ENCODE measurements at regions not wholly inside any gene's neighbourhood (a gene's known extent, or its start where the extent isn't known, plus 50 kb on each side); places are given as distances from the start of the nearest gene placed in this dataset.
A peak's percentile ranks its signal among the peaks of the same experiment; 100 is the strongest.

GRCh38 chr1:116316373-116316772 is 56.7 kb upstream of the ATP1A1 start (continued):
- no peak for TF ChIP-seq E2F1 (CRISPR knock-in tag; IDR thresholded peaks at IDR 0.05)
- TF ChIP-seq MXD4 (CRISPR knock-in tag; IDR thresholded peaks at IDR 0.05): no peak
- TF ChIP-seq SMC3 (IDR thresholded peaks at IDR 0.05; ENCODE audit: low read length): no peak
- TF ChIP-seq, protein P1, sequence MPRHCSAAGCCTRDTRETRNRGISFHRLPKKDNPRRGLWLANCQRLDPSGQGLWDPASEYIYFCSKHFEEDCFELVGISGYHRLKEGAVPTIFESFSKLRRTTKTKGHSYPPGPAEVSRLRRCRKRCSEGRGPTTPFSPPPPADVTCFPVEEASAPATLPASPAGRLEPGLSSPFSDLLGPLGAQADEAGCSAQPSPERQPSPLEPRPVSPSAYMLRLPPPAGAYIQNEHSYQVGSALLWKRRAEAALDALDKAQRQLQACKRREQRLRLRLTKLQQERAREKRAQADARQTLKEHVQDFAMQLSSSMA (CRISPR knock-in tag; IDR thresholded peaks at IDR 0.05): no peak
- TF ChIP-seq ZNF44 (CRISPR knock-in tag; IDR thresholded peaks at IDR 0.05): no peak
- peak; percentile 35; the same call in 1 of the 2 replicates for TF ChIP-seq ZFY (CRISPR knock-in tag; IDR thresholded peaks at IDR 0.05)
- no peak for TF ChIP-seq DMAP1 (CRISPR knock-in tag; IDR thresholded peaks at IDR 0.05)
- TF ChIP-seq ZFP37 (CRISPR knock-in tag; IDR thresholded peaks at IDR 0.05; ENCODE audit: borderline replicate concordance): no peak
- TF ChIP-seq NBN (conservative IDR thresholded peaks at IDR 0.05): no peak
- no peak for TF ChIP-seq DDIT3 (CRISPR knock-in tag; IDR thresholded peaks at IDR 0.05)
- TF ChIP-seq ZFX (CRISPR knock-in tag; IDR thresholded peaks at IDR 0.05; ENCODE audit: low read depth): peak; percentile 63
- no peak for TF ChIP-seq SMARCE1 (IDR thresholded peaks at IDR 0.05; ENCODE audit: borderline replicate concordance)
- TF ChIP-seq GABPA (IDR thresholded peaks at IDR 0.05; ENCODE audit: low read depth, low read length): no peak
- TF ChIP-seq GABPA (CRISPR knock-in tag; IDR thresholded peaks at IDR 0.05; ENCODE audit: low read depth): no peak
- TF ChIP-seq ZNF652 (CRISPR knock-in tag; IDR thresholded peaks at IDR 0.05; ENCODE audit: borderline replicate concordance, low read depth): no peak
- no peak for TF ChIP-seq PATZ1 (CRISPR knock-in tag; IDR thresholded peaks at IDR 0.05)
- no peak for TF ChIP-seq ARID2 (CRISPR knock-in tag; IDR thresholded peaks at IDR 0.05; ENCODE audit: borderline replicate concordance)
- TF ChIP-seq ZNF124 (CRISPR knock-in tag; IDR thresholded peaks at IDR 0.05): no peak
- TF ChIP-seq MED13 (CRISPR knock-in tag; IDR thresholded peaks at IDR 0.05): no peak
- no peak for TF ChIP-seq ELF4 (CRISPR knock-in tag; IDR thresholded peaks at IDR 0.05; ENCODE audit: borderline replicate concordance)
- no peak for TF ChIP-seq ZNF383 (CRISPR knock-in tag; IDR thresholded peaks at IDR 0.05; ENCODE audit: borderline replicate concordance)
- no peak for TF ChIP-seq REXO4 (CRISPR knock-in tag; IDR thresholded peaks at IDR 0.05; ENCODE audit: borderline replicate concordance)
- TF ChIP-seq ZNF235 (CRISPR knock-in tag; IDR thresholded peaks at IDR 0.05; ENCODE audit: borderline replicate concordance): no peak
- no peak for TF ChIP-seq RNF2 (conservative IDR thresholded peaks at IDR 0.05; ENCODE audit: low read depth)
- TF ChIP-seq ARNT (IDR thresholded peaks at IDR 0.05): no peak
- no peak for TF ChIP-seq ZNF788 (CRISPR knock-in tag; IDR thresholded peaks at IDR 0.05; ENCODE audit: borderline replicate concordance)
- TF ChIP-seq SP4 (CRISPR knock-in tag; IDR thresholded peaks at IDR 0.05): no peak
- TF ChIP-seq REL (CRISPR knock-in tag; conservative IDR thresholded peaks at IDR 0.05): no peak
- no peak for TF ChIP-seq MYC (CRISPR knock-in tag; IDR thresholded peaks at IDR 0.05; ENCODE audit: borderline replicate concordance)
- no peak for TF ChIP-seq ZNF761 (CRISPR knock-in tag; conservative IDR thresholded peaks at IDR 0.05)
- no peak for TF ChIP-seq CENPBD1 (CRISPR knock-in tag; IDR thresholded peaks at IDR 0.05; ENCODE audit: borderline replicate concordance, low read depth)
- TF ChIP-seq SIN3A (IDR thresholded peaks at IDR 0.05; ENCODE audit: borderline replicate concordance, low read depth, low read length): no peak
